ENCODE measurements at regions not wholly inside any gene's neighbourhood (a gene's known extent, or its start where the extent isn't known, plus 50 kb on each side); places are given as distances from the start of the nearest gene placed in this dataset.

DNA sequence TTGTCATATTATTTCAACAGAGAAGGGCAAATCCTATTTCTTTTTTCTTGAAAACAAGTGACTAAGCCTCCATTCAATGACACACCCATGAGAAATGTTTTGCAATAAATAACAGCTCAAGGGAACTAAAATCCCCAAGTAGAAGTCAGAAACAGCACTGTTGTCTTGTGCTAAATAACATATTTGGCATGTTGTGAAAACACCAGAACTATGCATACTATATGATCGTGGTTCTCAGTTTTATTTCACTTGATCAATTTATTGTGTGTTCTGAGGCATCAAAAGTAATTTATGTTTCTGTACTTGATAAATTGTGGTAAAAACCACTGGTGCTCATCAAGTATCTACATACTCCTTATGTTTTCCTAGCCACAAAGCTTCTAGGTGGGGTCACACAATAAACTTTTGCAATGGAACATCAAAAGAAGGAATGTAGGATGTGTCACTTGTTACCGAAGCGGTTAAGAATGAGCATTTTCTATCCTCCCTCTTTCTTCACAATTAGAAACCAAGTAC is 691.7 kb upstream of the CBLB start:
- no peak for DNase-seq (ENCODE audit: low read depth in 3 of 3, low spot score in 2 of 3)

DNA sequence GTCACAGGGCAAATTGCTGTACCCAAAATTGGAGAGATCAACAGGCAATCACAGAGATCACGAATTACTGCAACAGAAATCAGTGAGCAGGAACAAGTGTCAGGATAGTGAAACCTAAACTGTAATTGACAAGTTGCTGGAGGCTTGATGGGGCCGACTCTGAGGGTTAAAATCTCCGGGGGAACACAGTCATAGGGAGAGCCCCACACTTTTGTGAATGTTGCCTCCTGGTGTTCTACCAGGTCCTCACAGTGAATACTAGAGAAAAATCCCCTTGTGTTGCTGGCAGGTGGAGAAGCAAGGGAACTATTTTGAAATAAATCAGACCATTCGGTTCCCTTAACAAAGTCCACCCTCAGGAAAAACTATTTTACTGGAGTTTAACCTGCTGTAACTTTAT is 697.5 kb upstream of the CBLB start:
- DNase-seq (ENCODE audit: low read depth in 3 of 3, low spot score in 2 of 3): no peak

DNA sequence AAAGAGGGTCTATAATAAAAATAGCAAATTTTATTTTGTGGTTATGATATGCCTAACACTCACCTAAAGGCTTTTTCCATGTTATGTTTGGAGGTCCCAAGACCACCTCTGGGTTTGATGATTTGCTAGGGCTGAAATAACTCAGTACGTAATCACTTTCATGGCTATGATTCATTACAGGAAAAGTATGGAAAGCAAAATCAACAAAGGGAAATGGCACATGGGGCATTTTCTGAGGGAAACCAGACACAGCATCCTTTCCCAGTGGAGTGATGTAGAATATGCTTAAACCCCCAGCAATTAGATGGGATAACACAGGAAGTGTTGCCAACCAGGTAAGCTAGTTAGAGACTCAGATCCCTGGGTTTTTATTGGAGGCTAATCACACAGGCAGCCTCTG is 701.6 kb upstream of the CBLB start:
- DNase-seq (ENCODE audit: low read depth in 3 of 3, low spot score in 2 of 3): no peak

DNA sequence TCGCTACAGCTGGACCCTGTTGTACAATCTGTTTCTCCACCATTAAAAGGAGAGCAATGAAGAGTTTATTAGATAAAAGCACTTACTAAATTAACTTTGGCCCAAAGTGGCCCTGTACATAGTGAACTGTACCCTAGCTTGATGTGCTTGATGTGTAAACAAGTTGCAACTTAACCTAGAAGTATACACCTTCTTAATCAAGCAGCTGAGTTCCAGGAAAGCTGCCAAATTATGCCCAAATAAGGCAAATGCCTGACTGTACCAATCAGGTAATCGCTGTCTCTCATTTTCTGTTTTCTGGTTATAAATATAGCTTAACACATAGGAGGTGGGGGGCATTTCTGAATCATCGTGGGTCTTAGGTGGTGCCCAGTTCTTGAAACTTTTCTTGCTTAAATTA is 704.8 kb upstream of the CBLB start:
- no peak for DNase-seq (ENCODE audit: low read depth in 3 of 3, low spot score in 2 of 3)

DNA sequence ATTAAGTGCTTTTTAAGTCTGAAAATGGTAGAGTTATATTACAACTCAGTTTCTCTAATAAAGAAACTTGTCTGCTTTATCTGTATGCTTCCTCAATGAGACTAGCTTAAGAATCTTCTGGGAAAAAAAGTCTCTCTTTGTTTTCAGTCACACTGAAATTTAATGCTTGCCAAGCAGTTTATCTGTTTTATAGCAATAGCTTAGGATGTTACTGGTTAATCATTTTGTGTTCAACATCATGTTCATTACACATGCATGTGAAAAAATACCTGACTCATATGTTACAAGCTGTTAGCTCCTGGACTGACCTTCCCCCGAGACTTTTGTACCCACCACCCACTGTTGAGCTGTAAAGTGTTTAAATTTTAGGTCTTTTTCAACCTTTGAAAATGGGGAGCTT is 706.2 kb upstream of the CBLB start:
- DNase-seq (ENCODE audit: low read depth in 3 of 3, low spot score in 2 of 3): no peak

DNA sequence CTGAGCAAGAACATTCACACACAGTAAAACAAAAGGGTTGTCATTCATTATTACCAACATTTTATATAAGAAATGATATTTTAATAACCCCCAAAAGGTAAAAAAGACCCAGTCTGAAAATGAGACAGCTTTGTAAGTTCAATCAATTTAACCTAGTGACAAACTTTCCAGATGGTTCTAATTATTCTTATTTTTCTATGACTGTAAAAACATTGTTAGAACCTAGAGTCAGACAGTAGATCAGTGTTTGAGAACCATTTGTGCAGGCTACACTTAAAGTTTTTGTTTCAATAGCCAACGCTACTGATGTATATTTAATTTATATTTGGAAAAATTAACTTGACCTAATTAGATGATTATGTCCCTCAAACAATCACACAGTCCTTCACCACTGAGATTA is 708.4 kb upstream of the CBLB start:
- DNase-seq (ENCODE audit: low read depth in 3 of 3, low spot score in 2 of 3): no peak

DNA sequence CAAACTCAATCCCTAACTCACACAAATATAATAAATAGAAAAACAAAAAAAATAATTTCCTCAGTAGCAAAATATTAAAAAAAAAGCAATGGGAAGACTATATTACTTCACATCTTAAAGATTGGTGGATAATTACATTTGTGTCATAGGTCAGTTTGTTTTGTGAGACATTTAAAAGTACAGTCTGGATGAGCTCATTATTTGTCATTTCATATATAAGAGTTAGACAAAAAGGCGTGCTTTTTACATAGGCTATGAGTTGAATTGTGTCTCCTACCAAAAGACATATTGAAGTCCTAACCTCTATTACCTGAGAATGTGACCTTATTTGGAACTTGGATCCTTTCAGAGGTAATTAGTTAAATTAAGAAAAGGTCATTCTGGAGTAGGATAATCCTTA is 710.1 kb upstream of the CBLB start:
- DNase-seq (ENCODE audit: low read depth in 3 of 3, low spot score in 2 of 3): no peak

DNA sequence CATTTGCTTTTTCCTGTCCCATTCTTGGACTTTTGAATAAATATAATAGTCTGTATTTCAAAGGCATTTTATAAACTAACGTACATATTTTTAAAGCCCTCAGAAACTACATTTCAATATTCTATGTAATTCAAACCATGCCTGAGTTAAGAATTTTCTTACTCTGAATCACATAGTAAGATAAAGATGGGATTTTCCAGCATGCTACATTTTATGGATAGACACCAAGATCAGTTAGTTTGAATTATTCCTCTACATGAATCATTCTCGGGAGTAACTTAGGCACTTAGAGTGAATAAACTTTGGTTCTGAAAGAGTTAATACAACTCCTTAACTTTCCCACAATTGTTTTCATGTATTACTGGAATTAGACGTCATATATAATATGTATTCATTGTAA is 713.3 kb upstream of the CBLB start:
- DNase-seq (ENCODE audit: low read depth in 3 of 3, low spot score in 2 of 3): no peak

DNA sequence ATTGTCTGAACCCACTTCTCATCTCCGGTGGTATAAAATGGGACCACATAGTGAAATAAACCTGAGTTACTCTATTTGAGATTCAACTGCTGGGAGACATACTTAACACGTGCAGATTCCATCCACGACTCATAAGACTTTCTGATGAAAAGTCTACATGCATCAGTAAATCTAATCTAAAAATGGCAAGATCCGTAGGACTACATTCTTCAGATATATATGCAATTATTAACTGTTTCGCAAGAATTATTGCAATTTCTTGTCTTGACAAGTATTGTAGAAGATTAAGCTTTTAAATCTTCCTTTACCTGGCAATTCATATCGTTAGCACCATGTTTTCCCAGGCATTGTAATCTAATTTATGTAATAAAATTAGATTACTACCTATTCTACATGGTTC is 718.7 kb upstream of the CBLB start:
- no peak for DNase-seq (ENCODE audit: low read depth in 3 of 3, low spot score in 2 of 3)

DNA sequence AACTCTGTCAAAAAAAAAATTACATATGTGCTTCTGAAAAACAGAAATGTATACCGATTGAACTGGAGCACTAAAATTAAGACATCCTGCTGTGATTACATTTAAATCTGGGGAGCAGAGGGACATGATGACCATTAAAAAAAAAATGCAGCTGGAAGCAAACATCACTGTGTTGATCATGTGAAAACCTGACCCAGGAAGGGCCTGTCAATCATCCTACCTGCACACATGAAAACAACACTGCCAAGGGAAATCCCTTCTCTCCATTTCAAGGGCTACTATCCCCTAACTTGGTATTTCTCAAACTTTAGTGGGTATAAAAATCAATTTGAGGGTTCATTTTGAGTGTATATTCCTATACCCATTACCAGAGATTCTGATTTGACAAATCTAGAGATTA is 719.9 kb upstream of the CBLB start:
- no peak for DNase-seq (ENCODE audit: low read depth in 3 of 3, low spot score in 2 of 3)

DNA sequence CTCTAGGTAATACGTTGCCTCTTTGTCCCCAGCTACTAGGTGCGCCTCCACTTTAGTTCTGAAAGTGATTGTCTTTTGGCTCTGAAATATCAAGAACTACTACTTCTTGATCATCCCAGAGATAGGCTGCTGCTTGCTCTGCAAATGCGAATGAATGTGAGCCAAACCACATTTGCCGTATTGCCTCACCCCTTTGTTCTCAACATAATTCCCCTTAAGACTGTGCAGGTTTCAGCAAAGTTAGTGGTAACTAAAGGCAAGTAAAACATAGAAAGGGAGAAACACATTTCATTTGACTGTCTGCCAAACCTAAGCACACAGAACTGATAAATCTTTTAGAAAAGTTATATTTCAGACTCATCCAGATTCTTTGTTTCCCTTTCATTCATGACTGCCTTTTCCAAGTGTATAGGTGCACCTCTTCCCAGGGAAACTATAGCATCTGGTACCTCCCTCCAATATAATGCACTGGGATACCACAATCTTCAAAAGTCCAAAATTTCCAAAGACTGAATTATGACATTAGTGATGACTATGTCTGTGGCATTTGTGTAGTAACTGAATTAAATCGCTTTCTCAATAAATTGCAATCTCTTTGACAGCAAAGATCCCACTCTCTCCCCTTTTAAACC is 720.6 kb upstream of the CBLB start:
- DNase-seq (ENCODE audit: low read depth in 3 of 3, low spot score in 2 of 3): no peak

DNA sequence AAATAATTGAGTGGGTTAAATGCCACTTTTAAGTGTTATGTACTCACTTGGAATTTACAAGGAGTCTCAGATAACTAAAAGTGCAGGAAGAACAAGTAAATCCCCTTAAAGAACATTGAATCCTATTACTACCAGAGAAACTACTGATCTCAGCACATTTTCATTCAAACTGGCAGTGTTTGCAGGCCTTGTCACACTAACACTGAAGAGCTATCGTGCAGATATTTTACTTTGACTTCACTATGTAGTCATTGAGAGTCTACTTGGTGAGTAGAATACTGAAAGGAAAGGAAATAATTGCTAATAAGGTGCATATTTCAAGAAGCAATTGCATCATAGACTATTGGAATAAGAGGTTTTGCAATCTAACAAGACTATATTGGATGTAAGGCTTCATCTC is 721.4 kb upstream of the CBLB start:
- DNase-seq (ENCODE audit: low read depth in 3 of 3, low spot score in 2 of 3): no peak

DNA sequence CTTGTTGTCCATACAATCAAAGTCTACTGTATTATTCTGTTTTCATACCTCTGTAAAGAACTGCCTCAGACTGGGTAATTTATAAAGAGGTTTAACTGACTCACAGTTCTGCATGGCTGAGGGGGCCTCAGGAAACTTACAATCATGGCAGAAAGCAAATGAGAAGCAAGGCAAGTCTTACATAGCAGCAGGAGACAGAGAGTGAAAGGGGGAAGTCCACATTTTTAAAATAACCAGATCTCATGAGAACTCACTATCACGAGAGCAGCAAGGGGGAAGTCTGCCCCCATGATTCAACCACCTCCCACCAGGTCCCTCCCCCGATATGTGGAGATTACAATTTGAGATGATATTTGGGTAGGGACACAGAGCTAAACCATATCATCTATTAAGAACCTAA is 724.6 kb upstream of the CBLB start:
- no peak for DNase-seq (ENCODE audit: low read depth in 3 of 3, low spot score in 2 of 3)

DNA sequence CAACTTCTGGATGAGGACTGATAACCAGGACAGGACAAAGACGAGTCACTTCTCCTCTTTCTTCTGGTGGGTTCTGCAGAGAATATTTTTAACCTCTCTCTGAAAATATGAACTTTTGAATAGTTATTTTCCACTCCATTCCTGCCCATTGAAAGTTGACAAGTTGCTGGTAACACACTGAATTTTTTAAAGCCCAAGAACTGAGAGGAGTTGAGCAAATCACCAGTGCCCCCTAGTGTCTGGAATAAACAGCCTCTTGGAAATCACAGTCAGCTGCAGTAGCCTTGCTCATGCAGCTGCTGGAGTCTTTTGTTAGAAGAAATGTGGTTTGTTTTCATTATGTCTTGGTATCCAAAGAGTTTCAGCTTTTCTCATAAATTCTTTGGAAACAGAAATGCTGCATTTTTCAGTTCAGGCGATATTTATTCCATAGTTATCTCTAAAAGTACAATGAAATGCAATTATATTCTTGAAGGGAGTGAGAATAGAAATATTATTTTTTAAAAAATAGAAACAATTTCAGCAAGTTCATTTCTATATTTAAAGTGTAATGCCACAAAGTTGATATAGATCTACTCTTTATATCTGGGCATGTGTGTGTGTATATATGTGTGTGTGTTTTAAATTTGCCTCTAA is 741.0 kb upstream of the CBLB start:
- peak; percentile 77 to 85 (median 82) for DNase-seq (ENCODE audit: low read depth in 3 of 3, low spot score in 2 of 3)

DNA sequence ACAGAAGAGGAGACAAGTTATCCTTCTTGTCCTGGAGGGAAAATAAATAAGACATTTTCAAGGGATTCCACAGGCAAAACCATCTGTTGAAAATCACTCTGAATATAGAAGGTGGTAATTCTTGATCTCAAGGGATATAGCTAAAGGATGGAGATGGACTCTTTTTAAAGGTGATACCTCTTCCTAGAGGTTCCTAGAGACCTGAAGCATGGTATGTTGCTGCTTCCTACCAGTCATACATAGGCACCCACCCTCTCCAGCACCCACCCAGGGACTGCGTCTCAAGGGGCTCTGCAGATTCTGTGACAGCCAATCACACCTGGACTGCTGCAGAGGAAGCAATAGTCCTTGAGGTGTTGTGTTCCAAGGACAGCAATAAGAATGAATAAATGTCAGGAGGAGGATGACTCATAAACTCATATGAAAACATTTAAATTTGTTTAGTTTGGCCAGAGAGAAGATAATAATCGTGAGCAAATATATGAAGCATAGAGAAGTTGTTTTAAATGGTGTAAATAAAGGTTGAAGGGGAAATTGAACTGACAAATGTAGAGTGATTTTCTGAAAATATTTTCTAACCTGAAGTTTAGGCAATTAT is 741.6 kb upstream of the CBLB start:
- DNase-seq (ENCODE audit: low read depth in 3 of 3, low spot score in 2 of 3): no peak

DNA sequence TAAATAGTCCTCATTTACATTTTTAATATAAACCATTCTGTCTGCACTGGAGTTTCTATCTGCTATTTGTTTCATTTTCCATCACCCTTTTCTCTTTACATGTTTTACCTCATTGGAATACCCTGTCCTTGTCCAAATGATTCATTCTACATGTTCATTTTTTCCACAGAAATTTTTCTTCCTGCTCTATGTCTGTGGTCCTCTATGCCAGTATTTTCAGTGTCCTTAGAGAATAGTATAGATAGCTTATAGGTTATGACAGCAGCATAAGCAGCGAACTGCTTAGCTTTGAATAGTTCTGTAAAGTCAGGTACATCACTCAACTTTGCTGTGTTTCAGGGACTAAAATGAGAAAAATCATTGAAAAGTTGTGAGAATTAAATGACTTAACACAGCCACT is 742.3 kb upstream of the CBLB start:
- DNase-seq (ENCODE audit: low read depth in 3 of 3, low spot score in 2 of 3): no peak

DNA sequence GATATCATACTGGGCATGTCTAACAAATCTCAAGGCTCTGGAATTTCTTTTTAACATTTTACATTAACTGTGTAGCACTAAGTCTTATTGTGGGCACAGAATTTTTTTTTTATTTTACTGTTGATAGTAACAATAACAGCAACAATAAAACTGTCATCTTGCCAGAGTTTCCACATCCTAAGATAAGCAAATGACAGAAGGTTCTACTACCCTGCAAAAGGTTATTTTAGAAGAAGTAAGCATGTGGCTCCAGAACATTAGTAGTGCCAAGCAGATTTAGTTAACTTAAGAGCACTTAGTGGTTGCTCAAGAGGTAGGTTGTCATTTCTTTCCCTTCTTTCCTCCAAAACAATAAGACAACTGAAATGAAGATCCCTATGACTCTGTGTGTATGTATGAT is 743.0 kb upstream of the CBLB start:
- no peak for DNase-seq (ENCODE audit: low read depth in 3 of 3, low spot score in 2 of 3)

DNA sequence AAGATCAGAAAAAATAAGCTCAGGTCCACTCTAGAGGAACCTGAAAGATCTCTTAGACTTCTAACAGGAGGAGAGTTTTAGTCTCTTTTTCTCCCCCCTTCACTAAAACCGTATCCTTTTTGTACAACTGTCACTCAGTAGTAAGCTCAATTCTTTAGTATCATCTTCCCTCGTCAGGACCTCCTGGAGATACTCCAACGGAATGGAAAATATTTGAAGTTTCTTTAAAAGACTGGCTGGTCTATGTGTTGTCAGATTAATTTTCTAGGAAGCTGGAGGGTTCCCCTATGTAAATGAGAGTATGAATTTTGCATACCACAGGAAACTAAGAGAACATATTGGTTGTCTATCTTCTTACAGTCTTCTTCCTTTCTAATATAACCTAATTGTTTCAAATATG is 747.7 kb upstream of the CBLB start:
- DNase-seq (ENCODE audit: low read depth in 3 of 3, low spot score in 2 of 3): no peak

DNA sequence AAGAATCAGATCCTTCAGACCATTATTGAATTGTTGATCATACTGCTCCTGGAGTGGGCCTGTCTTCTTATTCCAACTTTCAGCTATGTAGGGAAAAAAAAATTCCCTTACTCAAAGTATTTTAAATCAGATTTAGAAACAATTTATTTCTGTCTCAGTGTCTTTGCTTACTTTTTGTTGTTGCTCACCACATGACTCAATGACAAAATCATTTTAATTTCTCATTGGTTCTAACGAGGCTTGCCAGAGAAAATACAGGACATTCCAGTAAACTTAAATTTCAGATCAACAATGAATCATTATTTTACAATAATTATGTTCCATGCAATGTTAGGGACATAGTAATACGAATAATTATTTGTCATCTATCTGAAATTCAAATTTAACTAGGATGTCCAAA is 748.5 kb upstream of the CBLB start:
- no peak for DNase-seq (ENCODE audit: low read depth in 3 of 3, low spot score in 2 of 3)

DNA sequence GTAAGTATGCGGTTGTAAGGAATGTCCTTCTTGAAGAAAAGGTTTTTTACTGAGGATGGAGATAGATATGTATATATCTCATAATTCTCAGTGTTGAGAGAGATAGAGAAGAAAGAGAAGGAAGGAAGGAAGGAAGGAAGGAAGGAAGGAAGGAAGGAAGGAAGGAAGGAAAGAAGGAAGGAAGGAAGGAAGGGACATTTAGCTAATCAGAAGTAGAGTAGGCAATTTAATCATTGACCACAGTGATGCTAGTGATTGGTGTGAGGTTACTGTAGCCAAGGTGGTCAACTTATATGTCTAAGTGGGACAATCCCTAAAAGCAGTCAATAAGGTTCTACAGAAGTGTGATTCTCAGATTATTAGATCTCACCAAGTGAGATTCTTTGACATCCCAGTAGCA is 751.8 kb upstream of the CBLB start:
- DNase-seq (ENCODE audit: low read depth in 3 of 3, low spot score in 2 of 3): no peak

DNA sequence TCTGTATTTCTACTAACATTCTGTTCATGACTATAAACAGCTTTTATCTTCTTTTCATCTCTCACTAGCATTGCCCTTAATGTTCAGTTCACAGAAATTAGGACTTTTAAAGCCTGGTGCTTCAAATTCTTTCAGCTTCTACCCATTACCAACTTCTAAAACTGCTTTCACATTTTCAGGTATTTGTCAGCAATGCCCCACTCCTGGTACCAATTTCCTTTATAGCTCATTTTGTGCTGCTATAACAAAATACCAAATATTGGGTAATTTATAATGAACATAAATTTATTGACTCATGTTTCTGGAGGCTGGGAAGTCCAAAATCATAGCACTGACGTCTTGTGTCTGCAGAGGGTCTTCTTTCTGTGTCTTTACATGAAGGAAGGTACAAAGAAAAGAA is 753.1 kb upstream of the CCDC54 start:
- no peak for DNase-seq (ENCODE audit: low read depth in 3 of 3, low spot score in 2 of 3)

DNA sequence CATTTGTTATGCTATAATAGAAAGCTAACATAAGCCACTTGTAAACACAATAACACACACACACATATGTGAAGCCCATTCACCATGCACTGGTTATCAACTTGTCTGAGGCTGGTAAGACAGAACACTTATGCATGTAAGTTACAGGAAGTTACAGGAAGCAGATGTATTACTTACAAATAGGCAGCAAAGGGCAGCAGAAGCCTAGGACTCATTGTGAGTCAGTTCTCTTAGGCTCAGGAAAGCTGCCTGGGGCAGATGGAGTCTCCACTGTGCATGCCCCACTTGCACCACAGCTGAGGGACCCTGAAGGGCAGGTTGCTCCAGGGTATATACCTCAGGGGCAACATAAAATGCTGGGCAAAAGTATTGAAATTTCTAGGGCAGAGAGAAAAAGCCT is 748.8 kb upstream of the CCDC54 start:
- DNase-seq (ENCODE audit: low read depth in 3 of 3, low spot score in 2 of 3): no peak
